K562 (cell line): ENCODE measurements at regions not wholly inside any gene's neighbourhood (a gene's known extent, or its start where the extent isn't known, plus 50 kb on each side); places are given as distances from the start of the nearest gene placed in this dataset.

Experiments used
- BHLHE40 ChIP-seq: IDR thresholded peaks from 2 replicates; pipeline ENCODE4 v1.6.1; 2011; ENCODE audit warnings: low read length, improper control_type of control experiment
- CGGBP1 ChIP-seq: fragments of 250-450 bp; sonication (Bioruptor Pico); IDR thresholded peaks from 2 replicates; pipeline ENCODE4 v1.9.0; 2021; ENCODE audit warnings: mild to moderate bottlenecking
- CTCF ChIP-seq, 3 experiments: IDR thresholded peaks in 2 of 3; conservative IDR thresholded peaks in 1 of 3; 2 replicates each; pipeline ENCODE4 v1.5.1; 2011 to 2012; ENCODE audit warnings: low read length in 3 of 3, mild to moderate bottlenecking in 3 of 3, control low read depth in 2 of 3, improper control_type of control experiment in 1 of 3, inconsistent platforms in 1 of 3, low read depth in 1 of 3, mixed read lengths in 1 of 3, moderate library complexity in 1 of 3; ENCODE audit not compliant: insufficient read depth in 2 of 3
- ESRRB ChIP-seq: fragments of 250-450 bp; sonication (Bioruptor Pico); IDR thresholded peaks from 2 replicates; pipeline ENCODE4 v1.5.0; 2020; ENCODE audit warnings: mild to moderate bottlenecking, moderate library complexity, borderline replicate concordance
- GABPA ChIP-seq: fragments of 200-800 bp; sonication (Bioruptor generic); conservative IDR thresholded peaks from 2 replicates; pipeline ENCODE4 v1.6.1; 2016; ENCODE audit warnings: low read depth, missing genetic modification characterization, missing compliant biosample characterization
- KDM4B ChIP-seq, 2 experiments: fragments of 450-650 bp in 1 of 2; sonication (generic) in 1 of 2; IDR thresholded peaks; 2 replicates each; pipeline ENCODE4 v1.6.1; 2016 to 2017; ENCODE audit warnings: borderline replicate concordance in 2 of 2, antibody characterized with exemption in 1 of 2, low read depth in 1 of 2, mild to moderate bottlenecking in 1 of 2
- POLR2A ChIP-seq: fragments of 450-650 bp; conservative IDR thresholded peaks from 2 replicates; pipeline ENCODE4 v1.6.1; 2016
- POLR2AphosphoS5 ChIP-seq: IDR thresholded peaks from 2 replicates; pipeline ENCODE4 v1.6.1; 2011; ENCODE audit warnings: mild to moderate bottlenecking, low read depth, low read length, moderate library complexity; ENCODE audit not compliant: control insufficient read depth, insufficient read depth
- TBL1XR1 ChIP-seq, 2 experiments: IDR thresholded peaks; 2 replicates each; pipeline ENCODE4 v1.6.1; 2012; ENCODE audit warnings: improper control_type of control experiment in 2 of 2, low read length in 2 of 2, mild to moderate bottlenecking in 1 of 2
- TCF7 ChIP-seq: sonication (generic); IDR thresholded peaks from 2 replicates; pipeline ENCODE4 v1.6.1; 2016; ENCODE audit warnings: antibody characterized with exemption, borderline replicate concordance
- UBTF ChIP-seq, 2 experiments: IDR thresholded peaks; 2 replicates each; pipeline ENCODE4 v1.6.1; 2012; ENCODE audit warnings: improper control_type of control experiment in 2 of 2, low read depth in 2 of 2, low read length in 2 of 2, borderline replicate concordance in 1 of 2
- YY1 ChIP-seq, 3 experiments: IDR thresholded peaks; 2 replicates each; pipeline ENCODE4 v1.6.1; 2011; ENCODE audit warnings: low read length in 2 of 3, mild to moderate bottlenecking in 2 of 3, moderate library complexity in 2 of 3, borderline replicate concordance in 1 of 3, control low read depth in 1 of 3, low read depth in 1 of 3; ENCODE audit not compliant: insufficient read depth in 3 of 3, insufficient replicate concordance in 2 of 3, control insufficient read depth in 1 of 3, insufficient read length in 1 of 3; ENCODE audit errors: extremely low read depth in 1 of 3
- ZBTB11 ChIP-seq, 3 experiments: fragments of 200-800 bp in 1 of 3; fragments of 250-450 bp in 1 of 3; fragments of 450-650 bp in 1 of 3; sonication (Bioruptor Pico) in 1 of 3; sonication (Bioruptor generic) in 1 of 3; formaldehyde crosslinking in 1 of 3; IDR thresholded peaks; 2 replicates each; pipeline versions ENCODE4 v1.6.1 to v1.8.0; 2016 to 2022; ENCODE audit warnings: mild to moderate bottlenecking in 2 of 3, missing genetic modification characterization in 2 of 3, missing compliant biosample characterization in 1 of 3, moderate library complexity in 1 of 3

- TF ChIP-seq ESRRB (CRISPR knock-in tag) (no peak), TBL1XR1 (IDR thresholded peaks at IDR 0.05; ENCODE audit: low read length in 2 of 2) (no peak), KDM4B (IDR thresholded peaks at IDR 0.05; ENCODE audit: borderline replicate concordance in 2 of 2, low read depth in 1 of 2) (no peak), CTCF (IDR thresholded peaks at IDR 0.05 in 2 of 3, conservative IDR thresholded peaks at IDR 0.05 in 1 of 3; ENCODE audit: insufficient read depth in 2 of 3, low read depth in 1 of 3, low read length in 3 of 3) (no peak), TCF7 (no peak), ZBTB11 (CRISPR knock-in tag; IDR thresholded peaks at IDR 0.05) (no peak), CGGBP1 (CRISPR knock-in tag) (no peak), POLR2AphosphoS5 (no peak), GABPA (no peak), BHLHE40 (no peak), POLR2A (no peak), UBTF (IDR thresholded peaks at IDR 0.05; ENCODE audit: borderline replicate concordance in 1 of 2, low read depth in 2 of 2, low read length in 2 of 2) (no peak), YY1 (IDR thresholded peaks at IDR 0.05; ENCODE audit: borderline replicate concordance in 1 of 3, control insufficient read depth in 1 of 3, extremely low read depth in 1 of 3, insufficient read depth in 3 of 3, insufficient read length in 1 of 3, insufficient replicate concordance in 2 of 3, low read depth in 1 of 3, low read length in 2 of 3) (no peak)
Observed at GRCh38 chr7:79936281-79936983, 198.2 kb upstream of the GNAI1 start.
